ENCODE measurements at regions not wholly inside any gene's neighbourhood (a gene's known extent, or its start where the extent isn't known, plus 50 kb on each side); places are given as distances from the start of the nearest gene placed in this dataset.

DNA sequence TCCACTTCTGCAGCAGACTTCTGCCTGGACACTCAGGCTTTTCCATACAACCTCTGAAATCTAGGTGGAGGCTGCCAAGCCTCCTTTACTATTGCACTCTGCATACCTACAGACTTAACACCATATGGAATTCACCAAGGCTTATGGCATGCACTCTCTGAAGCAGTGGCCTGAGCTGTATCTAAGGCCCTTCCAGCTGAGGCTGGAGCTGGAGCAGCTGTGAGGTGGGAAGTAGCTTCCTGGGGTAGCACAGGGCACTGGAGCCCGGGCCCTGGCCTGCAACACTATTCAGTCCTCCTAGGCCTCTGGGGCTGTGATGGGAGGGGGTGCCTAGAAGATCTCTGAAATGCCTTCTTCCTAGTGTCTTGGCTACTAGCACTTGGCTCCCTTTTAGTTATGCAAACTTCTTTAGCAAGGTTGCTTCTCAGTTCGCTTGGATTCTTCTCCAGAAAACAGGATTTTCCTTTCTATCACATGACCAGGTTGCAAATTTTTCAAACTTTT lies 186.6 kb upstream of the RORA start:
- Histone ChIP-seq H3K36me3 (no peaks in the 10 kb centered on the region), H3K27me3 (ENCODE audit: insufficient read depth, low read depth, severe bottlenecking) (no peaks in the 10 kb centered on the region), H3K4me3 (ENCODE audit: low read depth, low read length) (no peak overlapping the region), H3K27ac (no peak overlapping the region), H3K9me3 (ENCODE audit: severe bottlenecking) (peaks cover 3% of the 10 kb centered on the region)
- no peak for TF ChIP-seq CTCF (IDR thresholded peaks at IDR 0.05; ENCODE audit: low read depth, low read length)
- no peak for DNase-seq

DNA sequence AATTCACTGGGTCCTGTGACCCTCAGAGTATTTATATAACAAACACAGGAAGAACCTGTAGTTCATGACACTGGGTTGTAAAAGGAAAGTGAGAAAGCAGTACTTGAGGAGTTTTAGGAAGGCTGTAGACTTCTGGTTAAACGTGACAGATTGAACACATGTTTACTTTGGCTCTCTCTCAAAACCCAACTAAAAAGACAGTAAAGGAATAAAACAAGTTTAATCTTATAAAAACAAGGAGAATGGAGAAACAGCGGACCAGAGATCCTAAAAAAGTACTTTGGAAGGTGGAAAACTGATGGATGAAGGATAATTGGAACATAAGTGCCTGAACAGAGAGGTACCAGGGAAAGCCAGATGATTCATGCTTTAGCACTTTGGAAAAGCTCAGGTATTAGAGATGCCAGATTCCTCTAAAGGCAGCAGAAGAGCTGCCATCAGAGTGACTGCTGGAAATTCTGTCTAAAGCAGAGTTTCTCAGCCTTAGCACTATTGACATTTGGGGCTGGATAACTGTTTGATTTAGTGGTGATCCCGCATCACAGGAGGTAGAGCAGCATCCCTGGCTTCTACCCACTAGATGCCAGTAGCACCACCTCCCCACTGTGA lies 182.9 kb upstream of the RORA start:
- no peaks in the 10 kb centered on the region for H3K27me3 ChIP-seq (ENCODE audit: insufficient read depth, low read depth, severe bottlenecking)

GRCh38 chr15:61410662-61411061 lies 181.6 kb upstream of the RORA start:
- Histone ChIP-seq H3K36me3 (no peaks in the 10 kb centered on the region), H3K9me3 (ENCODE audit: severe bottlenecking) (peaks cover 4% of the 10 kb centered on the region), H3K27me3 (ENCODE audit: insufficient read depth, low read depth, severe bottlenecking) (no peaks in the 10 kb centered on the region), H3K27ac (no peak overlapping the region), H3K4me3 (ENCODE audit: low read depth, low read length) (no peak overlapping the region)
- TF ChIP-seq CTCF (IDR thresholded peaks at IDR 0.05; ENCODE audit: low read depth, low read length) = no peak
- DNase-seq = no peak

More for the DNA sequence above, 182.9 kb upstream of the RORA start:
- Histone ChIP-seq H3K27ac (no peak overlapping the region), H3K36me3 (no peaks in the 10 kb centered on the region), H3K4me3 (ENCODE audit: low read depth, low read length) (no peak overlapping the region), H3K9me3 (ENCODE audit: severe bottlenecking) (peaks cover 4% of the 10 kb centered on the region)
- DNase-seq = no peak
- no peak for TF ChIP-seq CTCF (IDR thresholded peaks at IDR 0.05; ENCODE audit: low read depth, low read length)

DNA sequence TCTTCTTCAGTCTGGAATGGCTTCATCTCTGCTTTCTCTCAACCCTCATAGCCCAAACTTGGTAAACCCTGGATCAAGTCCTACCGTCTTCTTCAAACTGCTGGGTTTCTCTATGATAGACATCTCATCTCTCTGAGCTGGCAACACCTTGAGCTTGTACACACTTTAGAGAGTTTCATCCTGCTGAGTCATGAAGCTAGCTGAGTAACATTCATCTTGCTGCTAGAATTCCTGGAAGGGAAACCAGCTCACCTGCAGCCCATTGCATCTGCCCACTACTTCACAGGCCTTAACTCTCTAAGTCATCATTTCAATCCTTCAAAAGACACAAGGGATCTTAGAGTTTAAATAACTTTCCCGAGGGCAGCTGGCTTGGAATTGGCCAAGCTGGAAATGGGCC lies 175.5 kb upstream of the RORA start:
- H3K9me3 ChIP-seq (ENCODE audit: severe bottlenecking) = no peaks in the 10 kb centered on the region
- no peak for TF ChIP-seq CTCF (IDR thresholded peaks at IDR 0.05; ENCODE audit: low read depth, low read length)
- H3K27ac ChIP-seq = no peak overlapping the region
- DNase-seq = no peak
- H3K27me3 ChIP-seq (ENCODE audit: insufficient read depth, low read depth, severe bottlenecking) = no peaks in the 10 kb centered on the region
- no peak overlapping the region for H3K4me3 ChIP-seq (ENCODE audit: low read depth, low read length)
- H3K36me3 ChIP-seq = no peaks in the 10 kb centered on the region

GRCh38 chr15:61403884-61404283 lies 174.8 kb upstream of the RORA start:
- TF ChIP-seq CTCF (IDR thresholded peaks at IDR 0.05; ENCODE audit: low read depth, low read length) = no peak
- Histone ChIP-seq H3K27me3 (ENCODE audit: insufficient read depth, low read depth, severe bottlenecking) (no peaks in the 10 kb centered on the region), H3K9me3 (ENCODE audit: severe bottlenecking) (no peaks in the 10 kb centered on the region), H3K4me3 (ENCODE audit: low read depth, low read length) (no peak overlapping the region), H3K36me3 (no peaks in the 10 kb centered on the region), H3K27ac (no peak overlapping the region)
- no peak for DNase-seq

Data from WERI-Rb-1 (cell line).